Gastrocnemius medialis (tissue), 4 donors: ENCODE measurements at regions not wholly inside any gene's neighbourhood (a gene's known extent, or its start where the extent isn't known, plus 50 kb on each side); places are given as distances from the start of the nearest gene placed in this dataset.

Experiments
- ATAC-seq, 2 donors: fragments of 150-250 bp; one replicate each; pipeline ENCODE4 v1.9.1; 2016
- DNase-seq, 2 donors: peaks; one replicate each; pipeline ENCODE4 v3.0.0-alpha.2; 2019
- H3K27ac ChIP-seq, 4 donors: fragments of 200-600 bp; sonication (generic); 1 replicate in 1 of 4; 2 replicates in 3 of 4; pipeline ENCODE4 v1.5.1; 2016 to 2018; ENCODE audit warnings: mild to moderate bottlenecking in 2 of 4, moderate library complexity in 1 of 4
- H3K27me3 ChIP-seq, 3 donors: fragments of 200-600 bp; sonication (generic) in 2 of 3; 1 replicate in 1 of 3; 2 replicates in 2 of 3; pipeline versions ENCODE4 v1.5.1 to v1.6.0; 2016 to 2019; ENCODE audit warnings: mild to moderate bottlenecking in 1 of 3, moderate library complexity in 1 of 3
- H3K36me3 ChIP-seq, 2 donors: fragments of 200-600 bp; sonication (generic) in 1 of 2; one replicate each; pipeline ENCODE4 v1.5.1; 2017 to 2018
- H3K4me1 ChIP-seq, 2 donors: fragments of 200-600 bp; sonication (generic) in 1 of 2; one replicate each; pipeline ENCODE4 v1.5.1; 2016 to 2017; ENCODE audit warnings: mild to moderate bottlenecking in 2 of 2
- H3K4me3 ChIP-seq, 4 donors: fragments of 200-600 bp; sonication (generic) in 3 of 4; 1 replicate in 1 of 4; 2 replicates in 3 of 4; pipeline ENCODE4 v1.5.1; 2016 to 2019; ENCODE audit warnings: mild to moderate bottlenecking in 2 of 4
- H3K9me3 ChIP-seq, 3 donors: fragments of 200-600 bp; sonication (generic) in 2 of 3; 1 replicate in 1 of 3; 2 replicates in 2 of 3; pipeline ENCODE4 v1.5.1; 2016 to 2019
- CTCF ChIP-seq, 5 experiments: fragments of 450-650 bp in 3 of 5; fragments of 200-600 bp in 2 of 5; sonication (generic) in 2 of 5; IDR thresholded peaks in 4 of 5; conservative IDR thresholded peaks in 1 of 5; 1 replicate in 4 of 5; 2 replicates in 1 of 5; pipeline ENCODE4 v1.5.1; 2016 to 2019; ENCODE audit warnings: antibody characterized with exemption in 5 of 5, mild to moderate bottlenecking in 3 of 5, moderate library complexity in 3 of 5
- POLR2A ChIP-seq, 2 donors: fragments of 450-650 bp; IDR thresholded peaks; one replicate each; pipeline ENCODE4 v1.6.1; 2017; ENCODE audit warnings: antibody characterized with exemption in 2 of 2, mild to moderate bottlenecking in 2 of 2, moderate library complexity in 2 of 2
- in situ Hi-C, 4 donors: fragments of 200-750 bp; cut with MboI; loops; one replicate each; pipeline versions ENCODE4 v1.15.0 to v1.8.0; 2017; ENCODE audit warnings: low sequenced_read_pairs in 4 of 4
- intact Hi-C: fragments of 100-400 bp; cut with DNase I; formaldehyde crosslinking; loops from one replicate; pipeline ENCODE4 v1.15.1; 2023; ENCODE audit warnings: low total_unique reads

GRCh38 chr13:21228738-21229137 is 52.3 kb downstream of the MRPL57 start:
- intact Hi-C loops (no loop called here), in situ Hi-C loops (no loop called here)
- ATAC-seq: no peak

GRCh38 chr13:21229241-21230024 is 53.0 kb downstream of the MRPL57 start:
- ATAC-seq (no peak), DNase-seq (no peak)
- intact Hi-C loops (no loop called here), in situ Hi-C loops (no loop called here)
- Histone ChIP-seq H3K27me3 (peaks cover 0 to 1% (median 0%) of the 10 kb centered on the region in 3 donors), H3K4me3 (no peak overlapping the region), H3K27ac (no peak overlapping the region), H3K4me1 (no peaks in the 10 kb centered on the region), H3K9me3 (no peaks in the 10 kb centered on the region), H3K36me3 (no peaks in the 10 kb centered on the region)
- no peak for TF ChIP-seq POLR2A (IDR thresholded peaks at IDR 0.05)
- no peak for TF ChIP-seq CTCF (IDR thresholded peaks at IDR 0.05 in 4 of 5, conservative IDR thresholded peaks at IDR 0.05 in 1 of 5)

More at GRCh38 chr13:21228738-21229137, 52.3 kb downstream of the MRPL57 start:
- no peaks in the 10 kb centered on the region for H3K9me3 ChIP-seq
- H3K27ac ChIP-seq: no peak overlapping the region
- H3K4me3 ChIP-seq: no peak overlapping the region
- no peaks in the 10 kb centered on the region for H3K27me3 ChIP-seq
- no peaks in the 10 kb centered on the region for H3K36me3 ChIP-seq
- no peaks in the 10 kb centered on the region for H3K4me1 ChIP-seq
- no peak for DNase-seq
- no peak for TF ChIP-seq POLR2A (IDR thresholded peaks at IDR 0.05)
- no peak for TF ChIP-seq CTCF (IDR thresholded peaks at IDR 0.05 in 4 of 5, conservative IDR thresholded peaks at IDR 0.05 in 1 of 5)

GRCh38 chr13:21230516-21230915 is 54.1 kb downstream of the MRPL57 start:
- DNase-seq: no peak
- TF ChIP-seq CTCF (IDR thresholded peaks at IDR 0.05 in 4 of 5, conservative IDR thresholded peaks at IDR 0.05 in 1 of 5) (no peak), POLR2A (IDR thresholded peaks at IDR 0.05) (no peak)
- in situ Hi-C loops: no loop called here

GRCh38 chr13:21231426-21231940 is 55.0 kb downstream of the MRPL57 start:
- no peak overlapping the region for H3K4me3 ChIP-seq
- in situ Hi-C loops (no loop called here), intact Hi-C loops (no loop called here)
- DNase-seq (no peak), ATAC-seq (no peak)
- H3K36me3 ChIP-seq: no peaks in the 10 kb centered on the region
- peaks cover 0 to 3% (median 0%) of the 10 kb centered on the region in 3 donors for H3K27me3 ChIP-seq
- no peaks in the 10 kb centered on the region for H3K9me3 ChIP-seq
- no peak overlapping the region for H3K27ac ChIP-seq
- TF ChIP-seq POLR2A (IDR thresholded peaks at IDR 0.05): no peak
- no peak for TF ChIP-seq CTCF (IDR thresholded peaks at IDR 0.05 in 4 of 5, conservative IDR thresholded peaks at IDR 0.05 in 1 of 5)
- H3K4me1 ChIP-seq: no peaks in the 10 kb centered on the region

More at GRCh38 chr13:21230516-21230915, 54.1 kb downstream of the MRPL57 start:
- H3K27me3 ChIP-seq: peaks cover 0 to 3% (median 0%) of the 10 kb centered on the region in 3 donors
- H3K4me3 ChIP-seq: no peak overlapping the region
- intact Hi-C loops: no loop called here
- no peak for ATAC-seq
- H3K4me1 ChIP-seq: no peaks in the 10 kb centered on the region
- no peaks in the 10 kb centered on the region for H3K36me3 ChIP-seq
- no peaks in the 10 kb centered on the region for H3K9me3 ChIP-seq
- H3K27ac ChIP-seq: no peak overlapping the region
